HG02610 (cell line): ENCODE measurements at regions not wholly inside any gene's neighbourhood (a gene's known extent, or its start where the extent isn't known, plus 50 kb on each side); places are given as distances from the start of the nearest gene placed in this dataset.
"Not testable (repeated sequence)": the region's sequence is repeated elsewhere in the genome, so short reads cannot be mapped to it uniquely, and the experiment has no call there.

ENCODE experiments used
- ATAC-seq: cut with Tn5 transposase; IDR thresholded peaks from one replicate; pipeline ENCODE4 v1.9.1; 2021; ENCODE audit warnings: mild to moderate bottlenecking, moderate library complexity; ENCODE audit not compliant: unreplicated experiment

GRCh38 chr13:73819711-73820110, 314.5 kb downstream of the KLF12 start:
- no peak for ATAC-seq

DNA sequence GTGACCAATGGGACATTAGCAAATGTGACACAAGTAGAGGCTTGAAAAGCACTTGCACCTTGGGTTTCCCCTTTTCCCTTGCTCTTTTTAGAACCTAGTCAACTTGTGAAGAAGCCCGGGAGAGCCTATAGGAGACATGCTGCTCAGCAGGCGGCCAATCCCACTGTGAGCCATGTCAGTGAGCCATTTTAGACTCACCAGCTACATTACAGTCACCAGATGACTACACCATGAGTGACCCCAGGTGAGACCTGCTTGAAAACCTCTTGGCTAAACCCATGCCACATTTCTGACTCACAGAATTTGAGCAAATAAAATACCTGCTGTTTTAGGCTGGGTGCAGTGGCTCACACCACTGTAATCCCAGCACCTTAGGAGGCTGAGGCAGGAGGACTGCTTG, 317.5 kb downstream of the KLF12 start:
- ATAC-seq, result no peak

DNA sequence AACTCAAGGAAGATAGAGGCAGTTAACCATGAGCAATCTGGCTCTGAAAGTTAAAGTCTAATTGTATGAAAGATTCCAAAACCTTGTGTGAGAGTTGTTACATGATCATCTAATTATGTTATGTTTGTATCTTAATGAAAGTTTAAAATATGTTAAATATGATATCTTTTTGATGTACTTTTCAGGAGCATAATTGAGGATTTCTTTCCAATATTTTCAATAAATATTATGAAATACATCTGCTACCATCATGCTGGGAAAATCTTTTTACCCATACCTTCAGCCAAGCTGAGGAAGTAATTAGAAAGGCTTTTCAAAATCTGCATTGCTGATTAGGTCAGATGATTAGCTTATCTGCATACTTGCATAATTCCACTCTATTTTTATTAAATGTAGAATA, 318.4 kb downstream of the KLF12 start:
- no peak for ATAC-seq

DNA sequence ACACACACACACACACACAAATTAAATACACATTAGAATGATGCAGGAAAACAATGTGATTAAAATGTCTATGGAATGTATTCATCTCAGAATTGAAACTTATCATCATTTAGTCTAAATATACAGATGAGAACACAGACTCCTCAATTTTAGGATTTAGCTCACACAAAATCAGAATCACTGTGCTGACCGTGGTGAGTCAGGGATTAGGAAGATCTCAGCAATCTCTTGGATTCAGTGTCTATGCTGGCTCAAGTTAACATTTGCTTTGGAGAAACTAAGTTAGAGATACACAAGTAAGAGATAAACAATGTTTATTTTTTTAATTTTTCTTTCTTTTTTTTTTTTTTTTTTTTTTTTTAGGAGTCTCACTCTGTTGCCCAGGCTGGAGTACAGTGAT, 323.6 kb downstream of the KLF12 start:
- ATAC-seq, result no peak

- no peak for ATAC-seq
Measured at GRCh38 chr13:73809561-73809960, 324.6 kb downstream of the KLF12 start.

DNA sequence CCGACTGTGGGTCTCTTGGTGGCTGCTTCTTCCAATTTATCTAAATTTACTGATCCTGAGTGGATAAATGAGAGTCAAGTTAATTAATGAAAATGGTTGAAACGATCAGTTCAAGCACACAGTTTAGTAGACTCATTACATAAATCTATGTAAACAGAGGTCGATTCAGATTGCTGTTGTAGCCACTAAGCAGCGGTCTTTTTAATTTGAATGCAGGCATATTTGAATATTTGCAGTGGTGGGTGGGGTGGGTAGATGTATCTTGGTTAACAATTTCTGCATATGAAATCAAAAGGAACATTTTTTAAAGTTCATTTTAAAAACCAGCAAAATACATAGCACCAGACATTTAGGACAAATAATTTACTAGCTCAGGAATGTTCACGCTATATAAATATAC, 325.9 kb downstream of the KLF12 start:
- no peak for ATAC-seq

GRCh38 chr13:73805326-73805958, 328.8 kb downstream of the KLF12 start:
- not testable (repeated sequence) for ATAC-seq

DNA sequence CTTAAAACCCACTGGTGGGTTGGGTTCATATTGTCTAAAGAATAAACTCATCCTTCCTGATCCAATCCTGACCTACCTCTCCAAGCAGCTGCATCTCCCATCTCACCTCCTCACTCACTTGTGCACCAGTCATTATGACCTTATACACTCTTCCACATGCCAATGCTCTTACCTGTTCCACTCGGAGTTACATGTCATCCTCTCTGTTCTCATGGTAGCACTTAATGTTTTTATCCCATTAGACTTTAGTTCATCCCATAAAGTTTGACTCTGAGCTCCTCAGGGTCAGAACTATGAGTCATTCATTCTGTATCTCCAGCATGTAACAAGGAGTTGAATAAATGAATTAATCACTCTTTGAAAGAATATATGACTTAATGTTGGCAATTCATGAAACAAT, 330.2 kb downstream of the KLF12 start:
- no peak for ATAC-seq

DNA sequence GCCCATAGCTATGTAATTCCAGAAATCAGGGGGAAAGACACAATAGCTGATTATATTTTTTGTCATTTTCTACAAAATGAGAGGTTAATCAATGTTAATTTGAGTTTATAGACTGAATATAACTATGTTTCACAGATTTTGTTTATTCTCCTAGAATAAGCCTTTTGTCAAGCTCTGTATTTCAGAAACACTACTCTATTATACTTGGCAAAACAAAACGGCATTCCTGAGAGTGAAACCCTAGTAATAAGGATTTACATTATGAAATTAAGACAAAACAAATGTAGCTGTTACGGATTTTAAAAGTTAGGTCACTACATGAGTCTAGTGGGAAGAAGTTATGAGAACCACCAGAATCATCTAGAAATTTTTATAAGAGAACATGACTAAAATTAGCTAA, 334.2 kb downstream of the KLF12 start:
- ATAC-seq, result no peak

DNA sequence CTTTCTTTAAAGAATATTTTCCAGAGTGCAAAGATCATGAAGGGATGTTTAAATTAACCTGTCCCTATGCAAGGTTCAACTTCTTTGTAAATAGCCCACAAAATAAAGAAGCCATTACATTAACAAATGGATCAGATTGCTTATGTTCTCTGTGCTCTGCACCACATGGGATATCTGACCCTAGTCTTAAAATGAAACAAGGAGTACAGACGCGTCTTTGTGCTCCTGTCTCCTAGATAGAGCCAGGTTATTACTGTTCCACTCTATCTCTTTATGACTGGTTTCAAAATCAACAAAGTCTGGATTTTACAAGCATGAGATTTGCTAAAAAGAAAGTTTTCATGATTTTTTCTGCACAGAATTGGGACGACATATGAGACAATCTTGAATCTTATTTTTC, 339.4 kb downstream of the KLF12 start:
- ATAC-seq, result no peak

- ATAC-seq, result no peak
Measured at GRCh38 chr13:73793361-73793760, 340.8 kb downstream of the KLF12 start.

DNA sequence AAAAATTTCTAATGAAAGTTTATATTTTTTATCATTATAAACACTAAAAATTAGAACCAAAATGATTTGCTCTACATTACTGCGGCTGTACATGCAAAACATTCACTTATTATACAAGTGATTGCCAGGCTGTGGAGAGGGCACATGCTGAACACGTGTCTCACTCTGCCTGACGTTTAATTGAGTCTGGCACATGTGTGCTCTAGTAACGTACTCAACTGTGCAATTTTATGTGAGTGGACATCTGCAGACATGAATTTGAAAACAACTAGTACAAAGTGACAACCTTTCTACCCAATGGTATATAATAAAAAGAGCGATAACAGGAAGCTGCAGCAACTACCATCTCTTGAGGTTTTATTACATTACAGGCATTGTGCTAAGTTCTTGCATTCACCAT, 341.4 kb downstream of the KLF12 start:
- ATAC-seq, result no peak

DNA sequence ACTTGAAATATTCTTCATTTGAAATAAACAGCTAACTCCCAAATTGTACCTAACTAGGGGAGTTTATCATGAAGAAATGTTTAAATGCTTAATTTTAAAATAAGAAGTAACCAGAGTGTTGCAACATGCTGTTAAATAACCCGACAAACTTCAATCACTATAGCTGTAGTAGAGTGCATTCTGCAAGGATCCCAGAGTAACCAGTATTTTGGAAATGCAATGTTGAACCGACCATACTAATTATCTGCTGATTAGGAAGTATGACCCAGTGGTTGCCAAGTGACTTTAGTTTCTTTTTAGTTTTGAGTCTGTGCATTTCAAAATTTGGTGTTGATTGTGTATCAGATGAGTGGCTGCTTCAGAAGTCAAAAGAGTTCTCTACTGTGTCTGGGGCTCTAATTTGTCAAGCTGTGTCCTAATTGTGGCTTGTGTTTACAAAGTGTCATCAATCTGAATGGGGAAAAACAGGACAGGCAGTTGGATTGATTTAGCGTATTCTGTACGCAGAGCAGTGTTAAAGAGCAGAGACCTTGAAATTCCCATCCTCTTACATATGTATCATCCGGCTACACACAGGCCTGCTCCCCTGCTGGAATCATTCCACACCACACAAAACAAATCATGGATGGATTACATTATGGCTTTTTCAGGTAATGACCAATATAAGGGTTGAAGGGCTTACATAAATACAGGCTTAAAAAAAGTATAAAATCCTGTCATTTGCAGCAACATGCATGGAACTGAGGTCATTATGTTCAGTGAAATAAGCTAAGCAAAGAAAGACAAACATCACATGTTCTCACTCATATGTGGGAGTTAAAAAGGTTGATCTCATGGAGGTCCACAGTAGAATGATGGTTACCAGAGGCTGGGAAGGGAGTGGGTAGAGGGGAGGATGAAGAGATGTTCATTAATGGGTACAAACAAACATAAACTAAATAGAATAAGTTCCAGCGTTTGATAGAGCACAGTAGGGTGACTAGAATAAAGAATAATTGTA, 351.5 kb downstream of the KLF12 start:
- ATAC-seq, result no peak

GRCh38 chr13:73781384-73781783, 352.8 kb downstream of the KLF12 start:
- no peak for ATAC-seq

- ATAC-seq, result no peak
Measured at GRCh38 chr13:73779881-73780280, 354.3 kb downstream of the KLF12 start.

DNA sequence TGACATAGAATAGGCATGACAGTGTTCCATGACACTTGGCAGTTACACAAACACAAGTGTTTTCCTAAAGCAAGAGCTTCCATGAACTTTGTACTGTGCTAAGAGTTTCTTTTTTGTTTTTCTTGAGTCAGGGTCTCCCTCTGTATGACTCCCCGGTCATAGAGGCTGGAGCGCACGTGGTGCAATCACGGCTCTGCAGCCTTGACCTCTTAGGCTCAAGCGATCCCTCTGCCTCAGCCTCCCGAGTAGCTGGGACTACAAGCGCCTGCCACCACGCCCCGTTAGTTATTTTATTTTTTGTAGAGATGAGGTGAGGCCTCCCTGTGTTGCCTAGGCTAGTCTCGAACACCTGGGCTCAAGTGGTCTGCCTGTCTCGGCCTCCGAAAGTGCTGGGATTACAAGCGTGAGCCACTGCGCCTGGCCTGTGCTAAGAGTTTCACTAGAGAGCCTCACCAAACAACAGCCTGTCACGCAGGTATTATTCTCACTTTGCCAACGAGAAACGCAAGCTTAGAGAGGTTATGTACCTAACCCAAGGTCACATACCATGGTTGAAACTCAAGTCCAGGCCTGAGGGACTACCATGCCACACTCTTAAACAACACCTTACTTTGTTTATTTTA, 355.9 kb downstream of the KLF12 start:
- ATAC-seq, result no peak

- ATAC-seq, result no peak
Measured at GRCh38 chr13:73777134-73777533, 357.1 kb downstream of the KLF12 start.

DNA sequence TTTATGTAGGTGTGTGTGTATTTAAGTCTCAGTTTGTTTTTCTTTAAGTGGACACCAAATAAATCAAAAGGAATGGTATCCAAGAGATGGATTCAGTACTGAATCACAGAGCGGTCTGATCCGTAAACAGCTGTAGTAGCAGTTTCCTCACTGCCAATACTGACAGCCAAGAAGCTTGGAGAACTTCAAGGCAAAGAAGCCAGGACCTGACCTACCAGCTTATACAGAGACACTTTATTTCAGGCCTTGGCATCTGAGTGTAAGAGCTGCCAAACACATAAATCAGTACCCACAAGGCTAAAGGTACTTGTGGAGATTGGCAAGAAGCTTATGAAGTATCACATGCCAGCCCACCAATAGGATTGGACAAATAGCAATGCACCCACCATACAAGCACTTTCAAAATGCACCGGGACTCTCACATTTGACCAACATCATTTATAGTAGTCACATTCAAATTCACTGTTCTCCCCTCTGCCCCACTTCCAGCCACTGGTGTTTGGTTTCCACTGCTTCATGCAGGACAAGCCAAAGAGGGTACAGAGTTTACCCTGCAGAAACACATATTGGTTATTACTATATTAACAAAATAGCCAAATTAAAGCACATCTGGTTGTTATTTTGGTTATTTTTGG, 357.9 kb downstream of the KLF12 start:
- no peak for ATAC-seq

GRCh38 chr13:73773168-73773549, 361.0 kb downstream of the KLF12 start:
- ATAC-seq, result no peak

DNA sequence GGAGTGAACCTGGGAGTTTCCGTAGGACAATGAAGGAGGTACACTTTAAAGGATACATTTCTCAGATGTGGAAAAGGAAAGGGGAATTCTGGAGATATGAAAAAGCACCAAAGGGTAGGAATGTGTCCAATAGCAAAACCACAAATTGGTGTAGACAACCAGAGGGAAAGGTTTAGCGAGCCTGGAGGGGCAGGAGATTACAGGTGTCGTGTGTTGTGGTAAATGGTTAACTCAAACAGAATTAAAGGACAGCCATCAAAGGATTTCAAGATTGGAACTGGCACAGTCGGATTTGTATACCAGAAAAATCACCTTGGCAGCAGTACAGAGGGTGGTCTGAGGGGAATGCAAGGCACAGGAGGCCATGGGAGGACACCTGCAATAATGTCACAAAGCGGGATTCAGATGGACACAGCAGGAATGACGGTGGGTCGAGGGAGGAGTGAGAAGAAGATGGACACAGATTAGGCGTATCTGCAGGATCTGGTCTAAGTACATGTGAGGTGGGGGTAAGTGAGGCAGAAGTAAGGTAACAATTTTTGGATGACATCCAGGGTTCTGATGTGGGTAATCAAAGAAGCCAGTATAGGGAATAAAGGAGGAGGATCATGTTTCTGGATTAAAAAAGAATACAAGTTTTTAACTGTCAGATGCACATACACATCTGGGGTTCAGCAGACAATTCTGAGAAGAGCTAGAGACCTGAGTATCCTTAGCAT, 361.6 kb downstream of the KLF12 start:
- no peak for ATAC-seq
